DMS 273 treated with DMSO at 0.1 percent for 48 hours (cell line): ENCODE measurements at regions not wholly inside any gene's neighbourhood (a gene's known extent, or its start where the extent isn't known, plus 50 kb on each side); places are given as distances from the start of the nearest gene placed in this dataset.
"Not testable (repeated sequence)": the region's sequence is repeated elsewhere in the genome, so short reads cannot be mapped to it uniquely, and the experiment has no call there.

Experiments used
- DNase-seq: peaks from one replicate; lab custom pipeline; 2025; lab: John Stamatoyannopoulos, UW

DNA sequence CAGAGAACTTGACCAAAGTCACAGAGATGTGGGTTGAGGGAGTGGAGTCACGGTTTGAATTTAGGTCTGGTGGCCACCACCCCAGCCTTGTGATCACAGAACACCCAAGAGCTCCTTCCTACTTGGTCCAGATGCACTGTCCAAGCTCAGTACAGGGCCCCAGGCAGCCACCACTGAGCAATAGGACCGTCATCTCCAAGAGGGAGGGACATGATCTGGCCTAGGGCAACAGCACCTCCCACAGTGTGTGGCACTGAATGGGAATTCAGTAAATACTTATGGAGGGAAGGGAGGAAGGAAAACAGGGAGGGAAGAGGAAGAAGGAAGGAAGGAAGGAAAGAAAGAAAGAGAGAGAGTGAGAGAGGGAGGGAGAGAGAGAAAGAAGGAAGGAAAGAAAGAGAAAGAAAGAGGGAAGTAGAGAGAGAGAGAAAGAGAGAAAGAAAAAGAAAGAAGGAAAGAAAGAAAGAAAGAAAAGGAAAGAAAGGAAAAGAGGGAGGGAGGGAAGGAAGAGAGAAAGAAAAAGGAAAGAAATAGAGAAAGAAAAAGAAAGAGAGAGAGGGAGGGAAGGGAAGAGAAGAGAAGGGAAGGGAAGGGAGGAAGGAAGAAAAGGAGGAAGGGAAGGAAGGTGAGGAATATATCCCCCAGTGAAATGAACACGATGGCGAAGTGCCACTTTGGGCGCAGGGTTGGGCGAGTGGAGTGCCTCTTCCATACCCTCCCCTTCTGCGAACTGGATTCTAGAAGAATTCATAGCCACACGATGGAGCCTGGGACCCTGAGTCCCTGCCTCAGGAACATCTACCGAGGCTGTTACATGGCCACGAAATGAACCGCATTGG, 243.7 kb downstream of the TFAP2C start:
- no peak for DNase-seq

DNA sequence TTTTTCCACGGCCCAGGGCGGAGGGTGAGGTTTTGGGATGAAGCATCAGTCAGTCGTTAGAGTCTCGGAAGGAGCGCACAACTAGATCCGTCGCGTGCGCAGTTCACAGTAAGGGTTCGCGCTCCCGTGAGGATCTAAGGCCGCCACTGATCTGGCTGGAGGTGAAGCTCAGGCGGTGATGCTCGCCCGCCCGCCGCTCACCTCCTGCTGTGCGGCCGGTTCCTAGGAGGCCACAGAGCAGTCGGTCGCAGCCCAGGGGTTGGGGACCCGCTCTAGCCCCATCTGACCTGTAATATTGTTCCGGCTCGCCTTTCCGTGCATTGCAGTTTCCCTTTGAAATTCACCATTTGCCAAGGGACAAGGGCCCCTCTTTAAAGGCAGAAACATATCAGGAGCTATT, 244.7 kb downstream of the TFAP2C start:
- no peak for DNase-seq

DNA sequence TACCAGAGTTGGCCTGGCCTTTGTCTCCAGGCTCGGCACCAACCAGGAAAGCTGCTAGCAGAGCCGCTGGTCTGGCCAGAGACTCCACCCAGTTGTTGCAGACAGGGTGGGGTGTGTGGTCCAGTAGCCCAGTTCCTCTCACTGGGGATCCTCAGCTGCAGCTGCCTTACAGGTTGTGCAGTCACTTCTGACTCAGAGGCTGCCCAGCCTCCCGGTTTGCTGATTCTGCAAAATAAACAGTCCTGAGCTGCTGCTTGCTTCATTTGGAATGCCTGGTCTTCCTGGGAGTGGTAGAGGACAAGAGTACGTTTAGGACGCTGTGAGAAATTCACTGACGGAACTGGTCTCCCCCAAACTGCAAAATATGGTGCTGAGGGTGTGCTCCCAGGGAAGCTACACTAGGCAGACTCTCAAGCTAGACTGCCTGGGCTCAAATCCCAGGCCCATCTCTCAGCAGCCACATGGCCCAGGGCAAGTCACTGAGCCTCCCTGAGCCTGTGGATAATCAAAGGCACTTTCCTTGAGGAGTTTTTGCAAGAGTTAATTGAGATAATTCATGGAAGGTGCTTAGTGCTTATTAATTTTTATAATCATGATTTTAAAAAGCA, 246.1 kb downstream of the TFAP2C start:
- DNase-seq: no peak

DNA sequence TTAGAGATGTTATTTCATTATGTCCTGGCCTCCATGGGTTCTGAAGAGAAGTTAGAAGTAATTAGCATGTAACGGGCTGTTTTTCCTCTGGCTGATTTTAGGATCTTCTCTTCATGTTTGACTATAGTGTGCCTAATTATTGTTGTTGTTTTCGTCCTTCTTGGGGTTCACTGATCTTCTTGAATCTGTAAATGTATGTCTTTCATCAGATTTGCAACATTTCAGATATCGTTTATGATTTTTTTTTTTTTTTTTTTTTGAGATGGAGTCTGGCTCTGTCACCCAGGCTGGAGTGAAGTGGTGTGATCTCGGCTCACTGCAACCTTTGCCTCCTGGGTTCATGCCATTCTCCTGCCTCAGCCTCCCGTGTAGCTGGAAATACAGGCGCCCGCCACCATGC, 246.7 kb downstream of the TFAP2C start:
- no peak for DNase-seq

DNA sequence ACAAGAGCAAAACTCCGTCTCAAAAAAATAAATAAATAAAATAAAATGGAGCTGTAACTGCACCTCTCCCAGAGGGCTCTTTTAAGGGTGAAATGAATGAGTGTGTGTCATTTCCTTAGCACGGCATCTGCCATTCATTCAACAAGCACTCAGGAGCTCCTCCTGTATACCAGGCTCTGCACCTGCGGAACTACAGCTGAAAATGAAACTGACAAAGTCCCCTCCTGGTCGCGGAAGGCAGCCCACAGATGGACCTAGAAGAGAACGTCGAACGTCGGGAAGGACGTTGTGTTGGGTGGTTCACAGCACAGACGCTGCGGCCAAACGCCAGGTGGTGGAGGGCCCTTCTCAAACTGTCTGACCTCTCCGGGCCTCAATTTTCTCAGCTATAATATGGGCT, 256.4 kb downstream of the TFAP2C start:
- no peak for DNase-seq

DNA sequence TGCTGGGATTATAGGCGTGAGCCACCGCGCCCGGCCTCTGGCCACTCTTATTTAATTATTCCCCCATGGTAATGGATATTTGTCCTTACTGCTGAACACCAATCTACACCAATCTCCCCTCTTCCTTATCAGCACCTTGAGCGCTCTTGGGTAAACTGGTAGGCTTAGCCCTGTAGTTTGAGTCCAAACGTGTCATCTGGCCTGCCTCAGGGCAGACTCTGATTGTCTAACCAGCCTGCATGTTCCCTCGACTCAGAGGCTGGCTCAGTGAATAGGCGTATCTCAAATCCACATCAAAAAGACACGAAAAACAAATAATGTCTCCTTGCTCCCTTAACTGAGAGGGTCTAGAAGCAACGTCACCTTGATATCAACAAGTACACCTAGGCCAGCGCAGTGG, 260.9 kb downstream of the TFAP2C start:
- DNase-seq: no peak

DNA sequence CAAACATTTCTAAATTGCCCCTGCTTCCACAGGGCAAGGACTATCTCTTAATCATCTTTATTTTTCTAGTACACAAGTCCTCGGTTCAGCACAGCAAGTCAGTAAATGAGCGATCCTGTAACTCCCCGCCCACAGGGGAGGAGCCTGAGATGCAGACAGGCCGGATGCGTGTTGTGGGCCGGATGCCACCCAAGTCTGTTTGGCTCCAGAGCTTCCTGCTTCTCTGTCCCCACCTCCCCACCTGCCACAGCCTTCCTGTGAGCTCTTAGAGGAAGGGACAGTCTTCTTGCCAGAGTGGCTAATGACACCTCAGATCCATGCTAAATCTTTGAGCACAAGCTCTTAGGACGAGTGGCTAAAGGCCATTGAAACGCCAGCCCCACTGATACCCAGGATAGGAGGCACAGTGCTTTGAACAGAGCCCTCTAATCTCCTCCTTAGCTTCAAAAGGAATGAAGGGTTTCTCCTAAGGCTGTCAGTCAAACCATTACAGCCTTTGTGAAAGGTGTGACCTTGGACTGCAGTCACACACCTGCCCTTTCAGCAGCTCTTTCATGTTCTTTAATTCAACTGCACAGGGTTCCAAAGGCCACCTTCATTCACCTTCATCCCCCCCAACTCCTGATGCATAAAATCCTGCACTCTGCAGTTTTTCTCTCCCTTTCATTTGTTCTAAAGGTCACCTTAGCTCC, 264.3 kb downstream of the TFAP2C start:
- DNase-seq: no peak

DNA sequence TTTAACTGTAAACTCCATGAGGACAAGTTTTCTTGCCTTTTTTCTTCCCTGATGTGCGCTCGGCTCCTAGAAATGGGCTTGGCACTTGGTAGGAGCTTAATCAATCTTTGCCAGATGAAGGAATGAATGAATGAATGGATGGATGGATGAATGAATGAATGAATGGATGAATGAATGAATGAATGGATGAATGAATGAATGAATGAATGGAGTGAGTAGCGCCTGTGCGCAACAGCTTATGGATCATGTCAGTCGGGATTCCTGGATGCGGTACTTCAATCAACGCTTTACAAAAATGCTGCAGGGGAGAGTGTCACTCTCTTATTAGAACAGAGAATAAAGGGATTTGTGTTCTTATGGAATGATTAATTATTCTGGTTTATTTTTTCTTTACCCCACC, 267.3 kb downstream of the TFAP2C start:
- no peak for DNase-seq

DNA sequence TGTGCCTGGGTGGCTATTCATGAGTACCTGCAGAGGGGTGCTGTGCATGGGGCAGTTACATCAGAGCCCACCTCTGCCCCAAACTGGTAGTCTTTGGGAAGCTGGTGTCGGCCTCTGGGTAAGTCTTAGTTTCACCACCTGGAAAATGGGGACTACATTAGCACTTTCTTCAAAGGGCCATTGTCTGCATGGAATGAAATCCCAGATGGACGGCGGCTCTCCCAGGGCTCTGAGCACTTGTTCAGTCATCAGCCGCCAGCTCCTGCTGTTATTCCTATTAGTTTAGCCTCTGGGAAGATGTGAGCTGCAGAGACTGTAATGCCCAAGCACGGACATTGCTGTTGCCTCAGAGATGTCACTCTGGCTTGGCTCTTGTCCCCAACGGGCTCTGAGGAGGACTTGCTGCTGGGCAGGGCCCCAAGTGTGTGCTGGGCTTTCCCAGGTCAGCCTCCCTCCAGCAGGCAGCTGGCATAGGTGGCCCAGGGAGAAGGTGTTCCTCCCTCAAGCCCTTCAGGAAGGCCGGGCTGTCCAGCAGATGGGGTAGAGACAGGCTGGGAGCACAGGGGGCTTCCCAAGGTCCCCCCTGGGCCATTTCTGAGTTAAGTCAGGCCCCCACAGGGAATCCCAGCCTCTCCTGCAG, 268.3 kb downstream of the TFAP2C start:
- no peak for DNase-seq

DNA sequence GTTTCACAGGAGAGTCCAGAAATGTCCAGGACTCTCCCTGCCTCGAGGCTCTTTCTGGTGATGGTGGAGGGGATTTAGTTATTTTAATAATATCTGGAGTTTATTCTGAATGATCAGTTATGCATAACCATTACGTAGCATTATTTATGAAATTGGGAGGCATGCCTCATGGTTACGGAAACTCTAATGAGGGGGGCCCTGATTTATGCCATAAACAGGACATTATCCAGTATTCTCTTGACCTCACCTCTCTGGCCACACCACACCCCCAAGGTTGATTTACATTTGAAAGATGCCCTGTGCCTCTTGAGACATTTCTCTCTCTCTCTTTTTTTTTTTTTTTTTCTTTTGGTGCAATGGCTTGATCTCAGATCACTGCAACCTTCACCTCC, 268.8 kb downstream of the TFAP2C start:
- DNase-seq: no peak

DNA sequence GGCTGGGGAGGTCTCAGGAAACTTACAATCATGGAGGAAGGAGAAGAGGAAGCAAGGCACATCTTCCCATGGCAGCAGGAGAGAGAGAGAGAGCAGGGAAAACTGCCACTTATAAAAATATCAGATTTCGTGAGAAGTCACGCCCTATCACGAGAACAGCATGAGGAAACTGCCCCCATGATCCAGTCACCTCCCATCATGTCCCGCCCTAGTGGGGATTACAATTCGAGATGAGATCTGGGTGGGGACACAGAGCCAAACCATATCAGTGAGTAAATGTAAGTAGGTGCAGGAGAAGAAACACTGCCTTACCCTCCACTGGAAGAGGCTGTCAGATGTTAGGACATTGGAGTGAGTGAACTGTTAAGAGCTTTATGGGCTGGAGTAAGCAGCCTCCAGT, 270.4 kb downstream of the TFAP2C start:
- no peak for DNase-seq

DNA sequence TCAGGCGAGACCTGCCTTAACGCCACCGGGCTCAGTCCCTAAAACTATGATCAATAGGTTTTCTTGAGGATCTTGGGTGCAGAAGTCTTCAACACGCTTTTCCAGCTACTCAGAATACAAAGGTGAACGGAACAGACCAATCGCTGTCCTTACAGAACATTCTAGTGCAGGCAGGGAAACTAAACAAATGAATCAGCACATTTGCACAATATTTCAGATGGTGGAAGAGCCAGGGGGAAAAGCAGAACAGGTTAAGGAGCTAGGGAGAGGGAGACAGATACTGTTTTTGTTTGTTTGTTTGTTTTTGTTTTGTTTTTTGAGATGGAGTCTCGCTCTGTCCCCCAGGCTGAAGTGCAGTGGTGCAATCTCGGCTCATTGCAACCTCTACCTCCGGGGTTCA, 271.1 kb downstream of the TFAP2C start:
- no peak for DNase-seq

DNA sequence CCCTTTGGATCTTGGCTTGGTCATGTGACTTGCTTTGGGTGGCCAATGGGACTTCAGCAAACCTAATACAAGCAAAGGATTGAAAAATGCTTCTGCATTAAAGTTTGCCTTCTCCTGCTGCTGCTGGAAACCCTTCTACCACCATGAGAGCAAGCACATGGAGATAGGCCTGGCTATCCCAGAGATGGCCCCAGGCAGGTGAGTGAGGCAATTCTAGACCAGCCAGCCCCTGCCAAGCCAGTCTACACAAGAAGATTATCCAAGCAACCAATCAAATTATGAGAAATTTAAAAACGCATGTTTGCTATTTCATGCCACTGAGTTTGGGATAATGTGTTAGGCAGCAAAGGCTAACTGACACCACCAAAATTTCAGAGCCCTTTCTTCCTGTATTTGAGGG, 274.3 kb downstream of the TFAP2C start:
- no peak for DNase-seq

DNA sequence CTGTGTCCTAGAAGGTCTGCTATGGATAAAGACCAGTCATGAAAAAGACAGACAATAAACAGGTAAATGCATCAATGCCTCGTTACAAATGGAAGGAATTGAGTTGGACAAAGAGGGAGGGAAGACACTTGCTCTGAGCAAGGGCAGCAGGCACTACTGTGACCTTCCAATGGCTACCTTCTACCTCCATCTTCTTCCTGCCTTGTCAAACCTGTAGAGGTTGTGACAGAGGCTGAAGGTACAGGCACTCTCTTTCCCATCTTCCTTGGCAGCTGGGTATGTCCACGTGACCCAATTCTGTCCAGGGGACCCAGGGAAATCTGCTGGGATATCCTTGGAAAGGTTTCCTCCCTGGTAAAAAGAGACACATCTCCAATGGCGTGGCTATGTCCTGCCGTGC, 274.8 kb downstream of the TFAP2C start:
- DNase-seq: no peak

DNA sequence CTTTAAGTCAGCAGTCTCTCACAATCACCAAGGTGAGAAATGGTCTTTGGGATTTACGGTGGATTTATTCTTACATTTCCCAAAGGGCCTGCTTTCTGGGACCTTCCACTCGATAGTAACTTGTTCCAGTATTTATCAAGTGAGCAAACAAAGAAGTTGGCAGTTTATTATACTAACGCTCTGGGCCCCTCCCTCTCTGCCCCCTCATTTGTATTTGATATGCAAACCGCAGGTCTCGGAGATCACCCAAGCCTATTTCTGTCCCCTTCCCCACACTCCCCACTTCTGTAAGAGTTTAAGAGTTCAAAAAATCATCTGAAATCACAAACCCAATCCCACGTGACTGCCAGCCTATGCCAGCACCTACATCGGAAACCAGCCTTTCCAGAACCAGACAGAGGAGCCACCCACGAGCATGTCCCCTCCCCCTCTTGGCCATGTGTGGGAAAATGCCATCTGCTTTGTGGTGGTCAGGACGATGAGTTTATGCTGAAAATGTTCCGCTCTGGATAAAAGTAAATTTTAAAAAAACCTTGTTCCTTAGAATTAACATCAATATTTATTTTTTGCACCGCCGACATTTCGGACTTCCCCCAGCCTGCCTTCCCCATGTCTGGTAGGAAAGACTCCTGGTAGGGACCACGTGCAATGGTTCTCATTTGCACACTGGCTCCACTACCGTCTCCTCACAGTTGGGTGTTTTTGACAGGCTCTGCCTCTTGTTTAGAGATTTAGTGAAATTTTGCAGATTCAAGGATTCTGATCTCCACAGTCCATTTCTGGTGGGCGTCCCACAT, 281.0 kb downstream of the TFAP2C start:
- DNase-seq: no peak

DNA sequence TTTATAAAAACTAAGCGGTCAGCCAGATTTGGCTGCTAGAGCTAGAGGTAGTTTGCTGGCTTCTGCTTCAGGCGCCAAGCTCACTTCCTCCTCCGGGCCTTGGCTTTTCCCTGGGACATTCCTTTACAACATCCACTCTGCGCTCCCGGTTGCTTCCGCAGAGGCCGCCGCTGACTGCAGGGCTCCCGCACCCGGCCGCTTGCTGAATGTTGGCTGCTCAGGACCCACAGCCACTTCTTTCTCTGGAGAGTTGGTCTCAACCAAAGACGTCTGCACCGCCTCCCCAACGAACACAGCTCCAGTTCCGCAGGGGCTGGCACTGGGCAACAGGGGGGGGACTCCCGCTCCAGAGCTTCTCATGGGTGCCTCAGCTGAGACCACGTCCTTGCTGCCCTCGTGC, 282.8 kb downstream of the TFAP2C start:
- DNase-seq: no peak

DNA sequence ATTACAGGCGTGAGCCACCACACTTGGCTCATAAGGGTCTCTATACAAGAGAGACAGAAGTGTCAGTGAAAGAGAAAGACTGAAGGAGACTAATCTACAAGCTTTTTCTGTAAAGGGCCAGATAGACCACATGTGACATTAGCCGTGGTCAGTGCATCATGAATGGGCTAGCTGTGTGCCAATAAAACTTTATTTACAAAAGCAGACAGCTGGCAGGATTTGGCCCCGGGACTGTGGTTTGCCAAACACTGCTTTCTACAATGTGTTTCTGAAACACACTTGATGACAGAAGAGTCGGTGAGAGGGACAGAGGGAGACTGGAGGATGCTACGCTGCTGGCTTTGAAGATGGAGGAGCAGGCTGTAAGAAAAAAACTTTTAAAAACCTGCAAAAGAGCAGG, 285.4 kb downstream of the TFAP2C start:
- no peak for DNase-seq

DNA sequence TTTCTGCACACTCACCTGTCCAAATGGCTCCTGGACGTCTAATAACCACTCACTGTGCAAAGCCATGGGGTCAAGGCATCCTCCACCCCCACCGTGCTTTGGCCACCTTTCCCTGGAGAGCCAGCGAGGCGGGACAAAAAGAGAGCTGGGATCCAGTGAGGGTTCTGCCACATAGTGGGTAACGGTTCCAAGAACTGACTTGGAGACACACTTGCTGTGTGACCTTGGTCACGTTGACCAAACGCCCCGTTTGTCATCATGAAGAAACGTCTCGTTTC, 287.2 kb downstream of the TFAP2C start:
- DNase-seq: no peak

DNA sequence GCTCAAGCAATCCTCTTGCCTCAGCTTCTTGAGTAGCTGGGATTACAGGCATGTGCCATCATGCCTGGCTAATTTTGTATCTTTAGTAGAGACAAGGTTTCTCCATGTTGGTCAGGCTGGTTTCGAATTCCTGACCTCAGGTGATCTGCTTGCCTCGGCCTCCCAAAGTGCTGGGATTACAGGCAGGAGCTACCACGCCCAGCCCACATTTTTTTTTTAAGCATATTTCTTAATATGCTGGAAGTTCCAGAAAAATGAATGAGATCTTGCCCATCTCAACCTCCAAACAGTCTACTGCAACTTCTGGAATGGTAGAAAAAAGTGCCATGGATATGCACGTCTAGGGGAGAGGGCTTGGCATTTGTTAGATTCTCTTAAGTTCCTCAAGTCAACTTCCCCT, 290.9 kb downstream of the TFAP2C start:
- DNase-seq: not testable (repeated sequence)

DNA sequence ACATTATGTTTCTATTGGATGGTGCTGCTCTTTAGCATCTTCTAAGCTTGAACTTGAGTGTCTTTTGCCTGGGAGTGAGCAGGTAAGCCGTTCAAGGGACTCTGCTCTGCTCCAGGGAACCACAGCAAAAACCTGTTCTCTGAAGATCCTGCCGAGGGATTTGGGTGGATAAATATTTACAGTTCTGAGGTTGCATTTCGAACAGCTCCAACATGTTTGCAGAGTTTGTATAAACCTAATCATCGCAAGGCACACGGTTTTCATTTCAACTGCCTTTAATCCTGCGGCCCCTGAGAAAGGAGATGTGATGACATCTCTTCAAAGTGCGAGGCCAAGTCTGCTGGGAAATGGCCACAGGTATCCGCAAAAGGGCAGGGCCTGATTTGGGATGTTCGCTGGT, 293.4 kb downstream of the TFAP2C start:
- no peak for DNase-seq

DNA sequence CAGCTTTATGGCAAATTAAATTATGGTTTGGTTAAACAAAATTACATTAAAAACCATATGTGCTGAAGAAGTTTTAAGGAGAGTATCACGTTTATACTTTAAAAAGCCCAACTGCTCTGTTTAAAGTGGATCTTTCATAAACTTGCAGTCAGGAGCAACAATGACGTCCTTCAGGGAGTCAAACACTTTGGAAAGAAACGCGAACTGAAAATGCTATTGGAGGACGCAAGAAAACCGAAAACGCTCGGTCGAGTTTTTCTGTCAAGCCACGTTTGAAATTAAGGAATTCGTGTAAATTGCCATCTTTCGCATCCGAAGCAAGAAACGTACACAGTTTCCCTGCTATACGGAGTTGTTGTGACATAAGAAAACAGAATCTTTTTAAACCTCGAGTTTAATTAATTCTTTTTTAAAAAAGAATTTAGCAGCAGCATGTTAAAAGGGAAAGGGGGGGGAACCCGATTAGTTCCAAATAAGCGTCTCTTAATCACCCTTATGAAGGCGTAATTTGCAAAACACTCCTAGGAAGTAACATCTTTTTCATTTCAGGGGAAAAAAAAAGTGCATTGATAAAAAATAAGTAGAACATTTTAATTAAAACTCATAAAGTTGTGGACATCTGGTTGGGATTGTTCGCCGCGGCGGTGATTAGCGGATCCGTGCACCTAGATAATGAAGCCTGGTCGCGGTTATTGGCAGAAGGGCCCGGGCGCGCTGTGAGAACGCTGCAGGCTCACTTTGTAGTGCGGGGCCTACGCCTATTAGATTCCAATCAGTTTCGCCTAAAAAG, 295.4 kb downstream of the TFAP2C start:
- no peak for DNase-seq
